ENCODE measurements at regions not wholly inside any gene's neighbourhood (a gene's known extent, or its start where the extent isn't known, plus 50 kb on each side); places are given as distances from the start of the nearest gene placed in this dataset.
A peak's percentile ranks its signal among the peaks of the same experiment; 100 is the strongest.

GRCh38 chr2:120845277-120845676, 109.6 kb downstream of the GLI2 start:
- TF ChIP-seq GATA3 (IDR thresholded peaks at IDR 0.05; ENCODE audit: low read depth, low read length): no peak

- TF ChIP-seq GATA3 (IDR thresholded peaks at IDR 0.05; ENCODE audit: low read depth, low read length): no peak
- TF ChIP-seq GATA2 (IDR thresholded peaks at IDR 0.05; ENCODE audit: low read depth, low read length): no peak
Measured at GRCh38 chr2:120846406-120847095, 110.9 kb downstream of the GLI2 start.

GRCh38 chr2:120847700-120848321, 112.1 kb downstream of the GLI2 start:
- TF ChIP-seq GATA2 (IDR thresholded peaks at IDR 0.05; ENCODE audit: low read depth, low read length) (peak; percentile 37; the same call in 1 of the 2 replicates), GATA3 (IDR thresholded peaks at IDR 0.05; ENCODE audit: low read depth, low read length) (no peak)

GRCh38 chr2:120849278-120849677, 113.6 kb downstream of the GLI2 start:
- TF ChIP-seq GATA3 (IDR thresholded peaks at IDR 0.05; ENCODE audit: low read depth, low read length) (no peak), GATA2 (IDR thresholded peaks at IDR 0.05; ENCODE audit: low read depth, low read length) (no peak)

- TF ChIP-seq GATA3 (IDR thresholded peaks at IDR 0.05; ENCODE audit: low read depth, low read length): no peak
- TF ChIP-seq GATA2 (IDR thresholded peaks at IDR 0.05; ENCODE audit: low read depth, low read length): no peak
Measured at GRCh38 chr2:120850551-120850950, 114.9 kb downstream of the GLI2 start.

- no peak for TF ChIP-seq GATA2 (IDR thresholded peaks at IDR 0.05; ENCODE audit: low read depth, low read length)
- TF ChIP-seq GATA3 (IDR thresholded peaks at IDR 0.05; ENCODE audit: low read depth, low read length): no peak
Measured at GRCh38 chr2:120851116-120851773, 115.6 kb downstream of the GLI2 start.

- no peak for TF ChIP-seq GATA3 (IDR thresholded peaks at IDR 0.05; ENCODE audit: low read depth, low read length)
- no peak for TF ChIP-seq GATA2 (IDR thresholded peaks at IDR 0.05; ENCODE audit: low read depth, low read length)
Measured at GRCh38 chr2:120852200-120852815, 116.6 kb downstream of the GLI2 start.

GRCh38 chr2:120853306-120854013, 117.8 kb downstream of the GLI2 start:
- TF ChIP-seq GATA3 (IDR thresholded peaks at IDR 0.05; ENCODE audit: low read depth, low read length): no peak

- TF ChIP-seq GATA2 (IDR thresholded peaks at IDR 0.05; ENCODE audit: low read depth, low read length): no peak
- no peak for TF ChIP-seq GATA3 (IDR thresholded peaks at IDR 0.05; ENCODE audit: low read depth, low read length)
Measured at GRCh38 chr2:120854014-120854620, 118.4 kb downstream of the GLI2 start.

- no peak for TF ChIP-seq GATA3 (IDR thresholded peaks at IDR 0.05; ENCODE audit: low read depth, low read length)
- TF ChIP-seq GATA2 (IDR thresholded peaks at IDR 0.05; ENCODE audit: low read depth, low read length): no peak
Measured at GRCh38 chr2:120854766-120855530, 119.3 kb downstream of the GLI2 start.

GRCh38 chr2:120855855-120856405, 120.3 kb downstream of the GLI2 start:
- TF ChIP-seq GATA2 (IDR thresholded peaks at IDR 0.05; ENCODE audit: low read depth, low read length) (0 out of 2 replicates have a peak, but pooled peaks have one; percentile 41), GATA3 (IDR thresholded peaks at IDR 0.05; ENCODE audit: low read depth, low read length) (no peak)

- TF ChIP-seq GATA2 (IDR thresholded peaks at IDR 0.05; ENCODE audit: low read depth, low read length): no peak
- no peak for TF ChIP-seq GATA3 (IDR thresholded peaks at IDR 0.05; ENCODE audit: low read depth, low read length)
Measured at GRCh38 chr2:120856421-120856862, 120.8 kb downstream of the GLI2 start.

GRCh38 chr2:120857422-120857821, 121.8 kb downstream of the GLI2 start:
- TF ChIP-seq GATA3 (IDR thresholded peaks at IDR 0.05; ENCODE audit: low read depth, low read length) (no peak), GATA2 (IDR thresholded peaks at IDR 0.05; ENCODE audit: low read depth, low read length) (no peak)

Data from SH-SY5Y (cell line).